Prostate gland (tissue), 2 donors: ENCODE measurements at regions not wholly inside any gene's neighbourhood (a gene's known extent, or its start where the extent isn't known, plus 50 kb on each side); places are given as distances from the start of the nearest gene placed in this dataset.

Experiments used
- POLR2A ChIP-seq: fragments of 450-650 bp; IDR thresholded peaks from one replicate; pipeline ENCODE4 v1.6.1; 2016; ENCODE audit warnings: antibody characterized with exemption, mild to moderate bottlenecking
- TF ChIP-seq, protein P1 (sequence below), 4 experiments: fragments of 200-600 bp in 2 of 4; fragments of 450-650 bp in 2 of 4; sonication (generic) in 2 of 4; IDR thresholded peaks; 1 replicate in 3 of 4; 2 replicates in 1 of 4; pipeline ENCODE4 v1.5.1; 2016 to 2019; ENCODE audit warnings: antibody characterized with exemption in 4 of 4, mild to moderate bottlenecking in 2 of 4, moderate library complexity in 2 of 4

DNA sequence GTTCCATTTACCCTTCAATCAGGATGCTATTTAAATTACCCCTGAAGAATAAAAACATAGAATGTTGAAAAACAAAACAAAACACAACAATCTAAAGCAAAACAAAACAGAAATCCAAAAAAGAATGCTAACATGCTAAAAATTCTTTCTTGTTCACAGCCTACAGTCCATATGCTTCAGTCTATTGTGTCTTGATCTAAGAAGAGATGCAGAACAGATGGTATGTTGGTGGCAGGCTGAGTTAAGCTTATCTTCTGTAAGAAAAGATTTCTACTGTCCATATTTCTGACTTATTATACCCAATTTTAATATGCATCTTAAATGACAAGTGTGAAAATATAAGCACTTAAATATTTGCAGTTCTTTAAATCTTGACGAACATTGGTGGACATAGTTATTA, 356.1 kb upstream of the SLITRK1 start:
- TF ChIP-seq POLR2A: no peak
- TF ChIP-seq, protein P1, sequence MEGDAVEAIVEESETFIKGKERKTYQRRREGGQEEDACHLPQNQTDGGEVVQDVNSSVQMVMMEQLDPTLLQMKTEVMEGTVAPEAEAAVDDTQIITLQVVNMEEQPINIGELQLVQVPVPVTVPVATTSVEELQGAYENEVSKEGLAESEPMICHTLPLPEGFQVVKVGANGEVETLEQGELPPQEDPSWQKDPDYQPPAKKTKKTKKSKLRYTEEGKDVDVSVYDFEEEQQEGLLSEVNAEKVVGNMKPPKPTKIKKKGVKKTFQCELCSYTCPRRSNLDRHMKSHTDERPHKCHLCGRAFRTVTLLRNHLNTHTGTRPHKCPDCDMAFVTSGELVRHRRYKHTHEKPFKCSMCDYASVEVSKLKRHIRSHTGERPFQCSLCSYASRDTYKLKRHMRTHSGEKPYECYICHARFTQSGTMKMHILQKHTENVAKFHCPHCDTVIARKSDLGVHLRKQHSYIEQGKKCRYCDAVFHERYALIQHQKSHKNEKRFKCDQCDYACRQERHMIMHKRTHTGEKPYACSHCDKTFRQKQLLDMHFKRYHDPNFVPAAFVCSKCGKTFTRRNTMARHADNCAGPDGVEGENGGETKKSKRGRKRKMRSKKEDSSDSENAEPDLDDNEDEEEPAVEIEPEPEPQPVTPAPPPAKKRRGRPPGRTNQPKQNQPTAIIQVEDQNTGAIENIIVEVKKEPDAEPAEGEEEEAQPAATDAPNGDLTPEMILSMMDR (IDR thresholded peaks at IDR 0.05): no peak
